Cardiac muscle cell (in vitro differentiated cells and primary cell): ENCODE measurements at regions not wholly inside any gene's neighbourhood (a gene's known extent, or its start where the extent isn't known, plus 50 kb on each side); places are given as distances from the start of the nearest gene placed in this dataset.

Source experiments
- DNase-seq, 2 donors: peaks; one replicate each; pipeline versions ENCODE4 v3.0.0 to v3.0.0-alpha.2; 2010 to 2017; ENCODE audit warnings: low read depth in 1 of 2, low spot score in 1 of 2
- H3K27ac ChIP-seq: fragments of 200-600 bp; sonication (generic); 2 replicates; pipeline ENCODE4 v1.5.1; 2016
- H3K27me3 ChIP-seq: fragments of 200-600 bp; sonication (generic); 2 replicates; pipeline ENCODE4 v1.6.0; 2016; ENCODE audit warnings: control low read depth
- H3K36me3 ChIP-seq: fragments of 200-600 bp; sonication (generic); 2 replicates; pipeline ENCODE4 v1.5.1; 2016; ENCODE audit warnings: control low read depth
- H3K4me1 ChIP-seq: fragments of 200-600 bp; sonication (generic); 2 replicates; pipeline ENCODE4 v1.8.1; 2017; ENCODE audit warnings: low read depth, mild to moderate bottlenecking, mixed run types
- H3K4me3 ChIP-seq: fragments of 200-600 bp; sonication (generic); 2 replicates; pipeline ENCODE4 v1.5.1; 2016; ENCODE audit warnings: mild to moderate bottlenecking
- H3K9me3 ChIP-seq: fragments of 200-600 bp; sonication (generic); 2 replicates; pipeline ENCODE4 v1.5.1; 2017; ENCODE audit warnings: low read depth, mild to moderate bottlenecking, control low read depth
- CTCF ChIP-seq: IDR thresholded peaks from 2 replicates; pipeline ENCODE4 v1.5.1; 2012; ENCODE audit warnings: low read depth, mild to moderate bottlenecking, low read length

- Histone ChIP-seq H3K9me3 (no peaks in the 10 kb centered on the region), H3K27me3 (no peaks in the 10 kb centered on the region), H3K27ac (no peak overlapping the region), H3K4me3 (no peak overlapping the region), H3K4me1 (no peaks in the 10 kb centered on the region), H3K36me3 (no peaks in the 10 kb centered on the region)
- no peak for TF ChIP-seq CTCF
- DNase-seq: no peak
Measured at GRCh38 chr2:3125001-3125760, 252.4 kb downstream of the EIPR1 start.

DNA sequence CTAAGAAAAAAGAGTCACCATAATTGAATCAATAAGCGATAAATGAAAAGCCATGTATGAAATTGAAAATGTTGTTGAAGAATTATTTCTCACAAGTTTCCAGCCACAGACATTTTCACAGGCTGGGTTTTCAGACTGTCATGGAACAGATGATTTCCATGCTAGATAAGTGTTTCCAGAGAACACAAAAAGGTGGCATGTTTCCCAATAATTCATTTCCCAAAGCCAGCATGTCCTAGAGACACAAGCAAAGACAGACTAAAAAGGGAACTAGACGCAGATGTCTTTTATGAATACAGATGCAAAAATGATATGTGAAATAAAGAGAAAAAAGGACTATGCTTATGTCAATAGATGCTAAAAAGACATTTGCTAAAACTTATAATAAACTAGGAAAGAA lies 255.1 kb downstream of the EIPR1 start:
- Histone ChIP-seq H3K27ac (no peak overlapping the region), H3K36me3 (no peaks in the 10 kb centered on the region), H3K4me3 (no peak overlapping the region), H3K9me3 (no peaks in the 10 kb centered on the region), H3K4me1 (no peaks in the 10 kb centered on the region), H3K27me3 (no peaks in the 10 kb centered on the region)
- no peak for TF ChIP-seq CTCF
- no peak for DNase-seq

GRCh38 chr2:3121601-3122000 lies 256.0 kb downstream of the EIPR1 start:
- no peaks in the 10 kb centered on the region for H3K4me1 ChIP-seq
- no peaks in the 10 kb centered on the region for H3K36me3 ChIP-seq
- TF ChIP-seq CTCF: no peak
- DNase-seq: no peak
- H3K27me3 ChIP-seq: no peaks in the 10 kb centered on the region
- no peaks in the 10 kb centered on the region for H3K9me3 ChIP-seq
- no peak overlapping the region for H3K27ac ChIP-seq
- no peak overlapping the region for H3K4me3 ChIP-seq

DNA sequence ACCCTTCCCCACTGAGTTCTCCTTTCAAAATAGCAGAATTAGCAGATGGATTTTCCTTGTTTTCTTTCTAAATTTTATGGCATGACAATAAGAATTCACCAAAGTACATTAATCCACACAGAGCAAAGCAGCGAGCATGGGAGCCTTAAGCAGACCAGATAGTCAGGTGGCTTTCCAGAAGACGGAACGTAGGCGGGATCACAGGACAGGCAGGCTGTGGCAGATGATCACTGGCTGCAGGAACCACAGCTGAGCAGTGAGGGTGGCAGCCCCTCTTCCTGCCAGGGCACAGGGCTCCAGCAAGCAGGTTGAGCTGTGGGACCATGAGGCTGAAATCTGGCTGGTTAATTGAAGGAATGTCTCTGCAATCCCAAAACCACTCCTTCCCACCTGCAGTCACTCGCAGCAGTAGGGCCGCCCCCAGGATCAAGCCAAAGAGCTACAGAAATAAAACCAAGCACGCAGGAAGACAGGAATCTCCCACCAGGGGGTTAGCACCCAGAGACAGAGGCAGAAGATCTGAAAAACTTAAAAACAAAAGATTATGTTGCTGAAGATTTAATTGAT lies 259.9 kb downstream of the EIPR1 start:
- Histone ChIP-seq H3K36me3 (no peaks in the 10 kb centered on the region), H3K4me1 (no peaks in the 10 kb centered on the region), H3K27ac (no peak overlapping the region), H3K27me3 (no peaks in the 10 kb centered on the region), H3K4me3 (no peak overlapping the region), H3K9me3 (no peaks in the 10 kb centered on the region)
- no peak for TF ChIP-seq CTCF
- DNase-seq: no peak

GRCh38 chr2:3116371-3116770 lies 261.2 kb downstream of the EIPR1 start:
- no peak overlapping the region for H3K4me3 ChIP-seq
- no peak for DNase-seq
- no peak for TF ChIP-seq CTCF

More at GRCh38 chr2:3116371-3116770, 261.2 kb downstream of the EIPR1 start:
- Histone ChIP-seq H3K4me1 (no peaks in the 10 kb centered on the region), H3K27me3 (no peaks in the 10 kb centered on the region), H3K9me3 (no peaks in the 10 kb centered on the region), H3K36me3 (no peaks in the 10 kb centered on the region), H3K27ac (no peak overlapping the region)
